IMR-90 (cell line): ENCODE measurements at regions not wholly inside any gene's neighbourhood (a gene's known extent, or its start where the extent isn't known, plus 50 kb on each side); places are given as distances from the start of the nearest gene placed in this dataset.

Source experiments
- ATAC-seq: fragments of 200-7000 bp; cut with Tn5 transposase; 2 replicates; pipeline ENCODE4 v1.9.1; 2020; ENCODE audit warnings: low read depth, mild to moderate bottlenecking, moderate library complexity
- BruUV-seq: library from RNA; stranded (reverse); fragments of 400-500 nt; replicated peaks from 2 replicates; lab custom pipeline; 2021; lab: Mats Ljungman, UMichigan
- CTCF ChIA-PET: fragments of 300-600 bp; formaldehyde crosslinking; extraction: SDS; loops from one replicate; lab custom pipeline; 2021; ENCODE audit warnings: antibody characterized with exemption; lab: Yijun Ruan, JAX
- POLR2A ChIA-PET: fragments of 300-600 bp; sonication (Branson Sonifier 250); formaldehyde crosslinking; loops from one replicate; lab custom pipeline; 2022; ENCODE audit warnings: antibody characterized with exemption; ENCODE audit not compliant: unreplicated experiment; lab: Charles Lee
- DNase-seq: peaks from one replicate; pipeline ENCODE4 v3.0.0; 2013
- H2AFZ ChIP-seq: replicated peaks from 2 replicates; pipeline ENCODE3; 2013; ENCODE audit warnings: low read length, mild to moderate bottlenecking; ENCODE audit not compliant: poor library complexity
- H2AK5ac ChIP-seq: 2 replicates; pipeline ENCODE4 v1.6.1; 2013; ENCODE audit warnings: low read depth, low read length, inconsistent platforms
- H2AK9ac ChIP-seq: replicated peaks from 2 replicates; pipeline ENCODE3; 2013; ENCODE audit warnings: mild to moderate bottlenecking, low read depth, low read length, moderate library complexity; ENCODE audit not compliant: poor library complexity
- H2BK120ac ChIP-seq: 2 replicates; pipeline ENCODE4 v1.6.1; 2013; ENCODE audit warnings: low read depth, low read length, inconsistent platforms
- H2BK15ac ChIP-seq: 3 replicates; pipeline ENCODE4 v1.6.1; 2013; ENCODE audit warnings: low read depth, low read length, inconsistent platforms
- H2BK20ac ChIP-seq: 2 replicates; pipeline ENCODE4 v1.6.1; 2013; ENCODE audit warnings: low read depth, mild to moderate bottlenecking, inconsistent platforms, low read length, moderate library complexity
- H2BK5ac ChIP-seq: 2 replicates; pipeline ENCODE4 v1.6.1; 2013; ENCODE audit warnings: mild to moderate bottlenecking, low read depth, low read length, inconsistent platforms; ENCODE audit not compliant: poor library complexity, severe bottlenecking
- H3K14ac ChIP-seq: replicated peaks from 2 replicates; pipeline ENCODE4 v1.6.1; 2013; ENCODE audit warnings: low read depth, low read length, inconsistent platforms
- H3K18ac ChIP-seq: 2 replicates; pipeline ENCODE4 v1.6.1; 2013; ENCODE audit warnings: low read depth, low read length, control low read depth
- H3K23ac ChIP-seq: 2 replicates; pipeline ENCODE4 v1.6.1; 2013; ENCODE audit warnings: low read depth, low read length, inconsistent platforms
- H3K27ac ChIP-seq: 2 replicates; pipeline ENCODE4 v1.5.1; 2013; ENCODE audit warnings: mild to moderate bottlenecking, control low read depth, low read length; ENCODE audit not compliant: insufficient read depth
- H3K27me3 ChIP-seq: 2 replicates; pipeline ENCODE4 v1.6.1; 2013; ENCODE audit warnings: low read length; ENCODE audit not compliant: control insufficient read depth, insufficient read depth
- H3K36me3 ChIP-seq: 2 replicates; pipeline ENCODE4 v1.6.1; 2013; ENCODE audit warnings: low read length, mixed read lengths; ENCODE audit not compliant: control insufficient read depth, insufficient read depth
- H3K4ac ChIP-seq: 2 replicates; pipeline ENCODE4 v1.6.1; 2013; ENCODE audit warnings: low read depth, low read length, inconsistent platforms
- H3K4me1 ChIP-seq: 2 replicates; pipeline ENCODE4 v1.6.1; 2013; ENCODE audit warnings: low read length, mixed read lengths; ENCODE audit not compliant: control insufficient read depth, insufficient read depth
- H3K4me2 ChIP-seq: 2 replicates; pipeline ENCODE4 v1.6.1; 2013; ENCODE audit warnings: low read depth, mild to moderate bottlenecking, control low read depth, low read length, moderate library complexity
- H3K4me3 ChIP-seq: 2 replicates; pipeline ENCODE4 v1.5.1; 2013; ENCODE audit warnings: low read depth, mild to moderate bottlenecking, control low read depth, low read length, moderate library complexity; ENCODE audit not compliant: insufficient read depth
- H3K56ac ChIP-seq: 2 replicates; pipeline ENCODE4 v1.6.1; 2013; ENCODE audit warnings: low read length, inconsistent platforms; ENCODE audit not compliant: insufficient read depth; ENCODE audit errors: extremely low read depth
- H3K79me1 ChIP-seq, 2 experiments: 2 replicates each; pipeline ENCODE4 v1.6.1; 2013; ENCODE audit warnings: low read length in 2 of 2, inconsistent platforms in 1 of 2, low read depth in 1 of 2
- H3K9ac ChIP-seq: 2 replicates; pipeline ENCODE4 v1.6.1; 2013; ENCODE audit warnings: low read depth, low read length, control low read depth
- H3K9me1 ChIP-seq: 2 replicates; pipeline ENCODE4 v1.6.1; 2013; ENCODE audit warnings: low read length, inconsistent platforms; ENCODE audit not compliant: insufficient read depth
- H3K9me3 ChIP-seq: 2 replicates; pipeline ENCODE4 v1.6.1; 2013; ENCODE audit warnings: low read length; ENCODE audit not compliant: control insufficient read depth, insufficient read depth
- H4K20me1 ChIP-seq: 2 replicates; pipeline ENCODE4 v1.6.1; 2013; ENCODE audit warnings: low read length, inconsistent platforms; ENCODE audit not compliant: insufficient read depth
- H4K5ac ChIP-seq: 2 replicates; pipeline ENCODE4 v1.6.1; 2013; ENCODE audit warnings: mild to moderate bottlenecking, low read depth, low read length, control low read depth
- H4K8ac ChIP-seq, 2 experiments: 2 replicates each; pipeline ENCODE4 v1.6.1; 2013; ENCODE audit warnings: low read depth in 2 of 2, low read length in 2 of 2, control low read depth in 1 of 2, inconsistent platforms in 1 of 2
- H4K91ac ChIP-seq: 2 replicates; pipeline ENCODE4 v1.6.1; 2013; ENCODE audit warnings: low read depth, low read length, inconsistent platforms; ENCODE audit not compliant: insufficient read depth
- POLR2A ChIP-seq: IDR thresholded peaks from 2 replicates; pipeline ENCODE4 v1.6.1; 2012; ENCODE audit warnings: mild to moderate bottlenecking, low read depth, low read length
- WGBS, 2 experiments: methylation state at CpG; one replicate each; pipeline versions ENCODE4 v1.1.5 to v1.1.7; 2013; ENCODE audit warnings: missing lambda C conversion rate in 2 of 2; ENCODE audit not compliant: insufficient read length in 1 of 2; ENCODE audit errors: extremely low coverage in 2 of 2; 5-methylcytosine and 5-hydroxymethylcytosine counted together
- dilution Hi-C: fragments of 300-500 bp; cut with HindIII; formaldehyde crosslinking; loops from one replicate; pipeline ENCODE4 v1.14.3; 2018; ENCODE audit warnings: low sequenced_read_pairs; ENCODE audit not compliant: unreplicated experiment
- in situ Hi-C: fragments of 300-500 bp; cut with MboI; formaldehyde crosslinking; loops from 3 replicates; pipeline ENCODE4 v1.14.3; 2019; ENCODE audit warnings: low sequenced_read_pairs, inconsistent platforms, mixed read lengths
- intact Hi-C: fragments of 100-400 bp; cut with micrococcal nuclease; formaldehyde crosslinking; loops from 2 replicates; pipeline ENCODE4 v1.10.0; 2022
- TF ChIP-seq, protein P1 (sequence below): fragments of 150-350 bp; IDR thresholded peaks from 2 replicates; pipeline ENCODE4 v1.6.1; 2016; ENCODE audit warnings: low read depth, mild to moderate bottlenecking, low read length, moderate library complexity, borderline replicate concordance
- TF ChIP-seq, protein P2 (sequence below): conservative IDR thresholded peaks from 2 replicates; pipeline ENCODE4 v1.5.1; 2012; ENCODE audit warnings: mild to moderate bottlenecking, low read depth, low read length, improper control_type of control experiment

DNA sequence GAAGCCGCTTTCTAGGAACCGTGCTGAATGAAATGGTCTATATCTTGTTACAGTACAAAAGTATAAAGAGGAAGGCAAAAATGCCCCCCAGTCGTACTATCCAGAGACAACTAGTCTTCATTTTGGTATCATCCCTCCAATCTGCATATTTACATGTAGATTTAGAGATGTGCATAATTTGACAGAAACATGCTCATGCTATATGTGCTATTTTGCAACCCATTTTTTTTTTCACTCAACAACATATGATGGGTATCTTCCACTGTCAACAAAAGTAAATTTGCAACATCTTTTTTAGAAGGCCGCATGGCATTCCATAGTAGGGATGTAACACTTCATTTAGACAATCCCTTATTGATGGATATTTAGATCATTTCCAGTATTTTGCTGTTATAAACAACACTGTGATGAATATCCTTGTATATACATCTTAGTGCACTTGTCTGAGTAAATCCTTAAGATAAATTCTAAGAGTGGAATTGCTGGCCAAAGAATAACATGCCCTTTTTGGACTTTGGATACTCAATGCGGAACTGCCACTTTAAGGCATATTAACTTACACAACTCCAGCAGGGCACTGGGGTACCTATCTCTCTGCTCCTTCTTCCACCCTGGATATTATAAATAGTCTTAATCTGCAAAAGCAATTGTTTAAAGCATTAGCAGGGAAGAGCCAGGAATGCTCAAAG, 71.1 kb upstream of the SH3PXD2B start:
- dilution Hi-C loops (no loop called here), intact Hi-C loops (loop anchor here (5.0 kb wide), 1 partner anchor 422 kb away; no protein-coding TSS in a partner anchor), in situ Hi-C loops (no loop called here)
- Histone ChIP-seq H3K4ac (no peak overlapping the region), H3K18ac (no peak overlapping the region), H2BK15ac (no peak overlapping the region), H4K20me1 (no peaks in the 10 kb centered on the region), H3K9ac (no peak overlapping the region), H3K36me3 (no peaks in the 10 kb centered on the region), H3K4me3 (no peak overlapping the region), H3K14ac (no peak overlapping the region), H3K9me3 (peaks cover 12% of the 10 kb centered on the region), H4K91ac (no peak overlapping the region), H2BK120ac (no peak overlapping the region), H3K9me1 (no peaks in the 10 kb centered on the region), H3K56ac (no peak overlapping the region), H3K4me2 (no peak overlapping the region), H3K27ac (no peak overlapping the region), H3K79me1 (no peaks in the 10 kb centered on the region), H4K5ac (no peak overlapping the region), H2BK5ac (no peak overlapping the region), H2AFZ (no peak overlapping the region), H4K8ac (no peak overlapping the region), H2BK20ac (no peak overlapping the region), H2AK9ac (no peak overlapping the region), H2AK5ac (no peak overlapping the region), H3K27me3 (peaks cover 35% of the 10 kb centered on the region), H3K4me1 (no peaks in the 10 kb centered on the region), H3K23ac (no peak overlapping the region)
- WGBS, 2 experiments: no CpG with 5 or more reads among the region's 5 CpGs
- POLR2A ChIA-PET: no interaction called here
- DNase-seq (no peak), ATAC-seq (no peak)
- CTCF ChIA-PET: no interaction called here
- BruUV-seq: no TSS peak
- no peak for TF ChIP-seq POLR2A
- TF ChIP-seq, protein P1, sequence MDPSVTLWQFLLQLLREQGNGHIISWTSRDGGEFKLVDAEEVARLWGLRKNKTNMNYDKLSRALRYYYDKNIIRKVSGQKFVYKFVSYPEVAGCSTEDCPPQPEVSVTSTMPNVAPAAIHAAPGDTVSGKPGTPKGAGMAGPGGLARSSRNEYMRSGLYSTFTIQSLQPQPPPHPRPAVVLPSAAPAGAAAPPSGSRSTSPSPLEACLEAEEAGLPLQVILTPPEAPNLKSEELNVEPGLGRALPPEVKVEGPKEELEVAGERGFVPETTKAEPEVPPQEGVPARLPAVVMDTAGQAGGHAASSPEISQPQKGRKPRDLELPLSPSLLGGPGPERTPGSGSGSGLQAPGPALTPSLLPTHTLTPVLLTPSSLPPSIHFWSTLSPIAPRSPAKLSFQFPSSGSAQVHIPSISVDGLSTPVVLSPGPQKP: no peak
- TF ChIP-seq, protein P2, sequence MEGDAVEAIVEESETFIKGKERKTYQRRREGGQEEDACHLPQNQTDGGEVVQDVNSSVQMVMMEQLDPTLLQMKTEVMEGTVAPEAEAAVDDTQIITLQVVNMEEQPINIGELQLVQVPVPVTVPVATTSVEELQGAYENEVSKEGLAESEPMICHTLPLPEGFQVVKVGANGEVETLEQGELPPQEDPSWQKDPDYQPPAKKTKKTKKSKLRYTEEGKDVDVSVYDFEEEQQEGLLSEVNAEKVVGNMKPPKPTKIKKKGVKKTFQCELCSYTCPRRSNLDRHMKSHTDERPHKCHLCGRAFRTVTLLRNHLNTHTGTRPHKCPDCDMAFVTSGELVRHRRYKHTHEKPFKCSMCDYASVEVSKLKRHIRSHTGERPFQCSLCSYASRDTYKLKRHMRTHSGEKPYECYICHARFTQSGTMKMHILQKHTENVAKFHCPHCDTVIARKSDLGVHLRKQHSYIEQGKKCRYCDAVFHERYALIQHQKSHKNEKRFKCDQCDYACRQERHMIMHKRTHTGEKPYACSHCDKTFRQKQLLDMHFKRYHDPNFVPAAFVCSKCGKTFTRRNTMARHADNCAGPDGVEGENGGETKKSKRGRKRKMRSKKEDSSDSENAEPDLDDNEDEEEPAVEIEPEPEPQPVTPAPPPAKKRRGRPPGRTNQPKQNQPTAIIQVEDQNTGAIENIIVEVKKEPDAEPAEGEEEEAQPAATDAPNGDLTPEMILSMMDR: no peak
